HG03460 (cell line): ENCODE measurements at regions not wholly inside any gene's neighbourhood (a gene's known extent, or its start where the extent isn't known, plus 50 kb on each side); places are given as distances from the start of the nearest gene placed in this dataset.

Experiments
- ATAC-seq: cut with Tn5 transposase; IDR thresholded peaks from one replicate; pipeline ENCODE4 v1.9.1; 2021; ENCODE audit not compliant: unreplicated experiment

DNA sequence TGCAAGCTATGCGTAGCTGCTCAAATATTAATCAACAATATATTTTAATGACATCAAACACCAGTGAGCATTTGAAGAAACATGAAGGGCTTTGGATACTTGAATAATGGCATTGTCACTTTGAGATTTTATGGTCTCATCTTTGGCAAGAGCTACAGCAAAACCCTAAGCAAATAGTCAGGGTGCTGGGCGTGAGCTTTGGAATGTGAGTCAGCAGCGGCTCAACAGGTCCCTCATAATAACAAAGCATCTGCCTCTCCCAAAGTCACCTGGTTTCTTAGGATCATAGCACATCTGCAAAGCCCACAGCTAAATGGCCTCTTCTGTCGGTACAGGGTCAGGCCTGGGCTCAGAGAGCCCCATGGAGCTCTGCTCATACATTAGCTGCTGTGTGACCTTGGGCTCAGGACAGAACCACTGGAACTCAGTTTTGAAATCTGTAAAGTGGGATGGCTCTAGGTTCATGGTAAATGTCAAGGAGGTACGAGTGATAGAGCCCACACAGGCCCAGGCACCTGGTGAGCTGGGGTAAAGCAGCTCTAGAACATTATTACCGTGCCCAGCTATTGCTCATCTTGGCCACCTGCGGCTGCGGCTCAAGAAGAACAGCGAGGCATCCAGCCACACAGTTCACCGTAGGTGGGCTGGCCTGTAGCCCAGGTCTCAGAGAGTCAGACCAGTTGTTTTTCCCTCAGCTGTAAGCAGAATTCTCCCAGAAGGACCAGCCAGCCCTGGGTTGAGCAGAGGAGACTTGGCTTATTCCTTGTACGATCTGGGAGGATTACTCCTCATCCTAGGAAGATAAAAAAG is 544.5 kb upstream of the CDH11 start:
- no peak for ATAC-seq

DNA sequence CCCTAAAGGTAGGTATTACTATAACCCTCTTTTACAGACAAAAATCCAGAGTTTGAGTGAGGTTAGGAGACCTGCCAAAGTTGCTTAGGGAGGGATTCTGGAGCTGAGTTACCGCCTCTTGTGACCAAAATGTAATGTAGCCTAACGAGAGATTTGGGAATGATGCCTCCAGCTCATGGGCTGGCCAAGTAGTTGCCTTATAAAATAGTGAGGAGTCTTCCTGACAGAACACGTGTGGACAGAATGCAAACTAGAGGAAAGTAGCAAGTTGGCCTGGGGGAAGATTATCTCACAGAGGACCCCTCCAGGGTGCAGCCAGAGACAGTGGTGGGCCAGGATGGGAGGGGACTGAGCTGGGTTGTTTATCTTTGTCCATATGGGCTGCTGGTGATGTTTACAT is 543.7 kb upstream of the CDH11 start:
- ATAC-seq: no peak

DNA sequence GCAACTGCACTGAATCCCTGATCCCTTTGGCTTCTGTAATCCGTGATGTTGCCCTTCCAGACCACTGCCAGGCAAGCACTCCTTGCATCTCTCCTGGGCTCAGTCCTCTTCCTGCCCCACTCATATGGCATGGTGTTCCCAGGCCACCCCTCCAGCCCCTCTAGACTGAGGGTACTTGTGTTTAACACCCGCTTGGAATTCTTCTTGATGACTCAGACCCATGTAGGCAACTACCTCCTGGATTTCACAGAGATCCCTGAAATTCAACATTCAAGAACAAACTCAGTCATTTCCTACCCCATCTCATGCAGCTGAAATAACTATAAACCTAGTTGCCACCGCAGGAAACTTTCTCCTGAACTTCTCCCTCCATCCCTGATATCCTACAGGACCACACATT is 541.9 kb upstream of the CDH11 start:
- ATAC-seq: no peak

DNA sequence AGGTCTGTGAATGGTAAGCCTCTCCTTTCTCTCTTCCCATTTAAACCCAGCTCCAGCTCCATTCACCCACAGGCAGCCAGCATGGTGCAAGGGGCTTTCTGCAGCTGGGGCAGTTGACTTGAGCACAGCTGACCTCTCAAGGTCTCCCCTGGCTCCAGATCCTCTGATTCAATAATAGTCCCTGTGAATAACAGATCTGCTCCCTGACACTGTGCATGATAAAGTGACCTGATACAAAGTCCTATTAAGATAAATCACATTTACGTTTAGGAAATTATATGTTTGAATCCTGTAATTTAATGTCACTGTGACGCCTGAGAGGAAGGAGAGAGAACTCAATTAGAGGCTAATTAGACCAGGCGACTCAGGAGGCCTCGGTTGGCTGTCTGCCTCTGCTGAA is 540.4 kb upstream of the CDH11 start:
- ATAC-seq: no peak

DNA sequence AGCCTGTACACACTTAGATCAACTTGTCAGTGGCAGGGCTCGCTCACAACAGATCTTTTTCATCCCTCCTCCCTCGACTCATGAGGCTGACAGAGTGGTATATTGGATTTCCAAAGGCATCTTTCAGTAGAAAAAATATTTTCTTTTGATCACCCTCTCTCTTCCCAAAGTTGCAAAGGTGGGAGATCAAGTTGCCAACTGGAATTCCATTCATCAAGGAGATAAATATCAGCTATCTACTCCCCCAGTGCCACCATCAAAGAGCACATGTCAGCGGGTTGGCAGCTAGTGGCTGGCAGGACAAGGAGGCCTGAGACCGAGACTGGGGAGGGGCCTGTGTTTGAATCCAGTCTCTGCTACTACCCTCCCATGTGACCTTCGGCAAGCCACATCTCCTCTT is 539.7 kb upstream of the CDH11 start:
- ATAC-seq: no peak

DNA sequence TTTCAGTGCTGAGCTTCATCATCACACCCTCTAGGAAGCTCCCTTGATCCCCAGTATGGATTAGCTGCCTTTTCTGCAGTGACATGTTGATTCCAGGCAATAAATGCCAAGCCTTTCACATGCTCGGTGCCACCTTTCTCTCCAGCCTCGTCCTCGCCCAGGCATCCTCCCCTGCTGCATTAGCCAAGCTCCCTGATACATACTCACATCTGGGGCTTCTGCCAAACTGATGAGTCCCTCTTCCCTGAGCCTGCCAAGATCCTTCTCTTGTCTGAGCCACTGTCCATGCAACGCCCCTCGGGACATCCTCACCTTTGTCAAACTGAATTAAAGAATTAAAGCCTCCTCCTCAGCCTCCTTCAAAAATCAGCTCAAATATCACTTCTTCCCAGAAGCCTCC is 538.5 kb upstream of the CDH11 start:
- ATAC-seq: no peak

DNA sequence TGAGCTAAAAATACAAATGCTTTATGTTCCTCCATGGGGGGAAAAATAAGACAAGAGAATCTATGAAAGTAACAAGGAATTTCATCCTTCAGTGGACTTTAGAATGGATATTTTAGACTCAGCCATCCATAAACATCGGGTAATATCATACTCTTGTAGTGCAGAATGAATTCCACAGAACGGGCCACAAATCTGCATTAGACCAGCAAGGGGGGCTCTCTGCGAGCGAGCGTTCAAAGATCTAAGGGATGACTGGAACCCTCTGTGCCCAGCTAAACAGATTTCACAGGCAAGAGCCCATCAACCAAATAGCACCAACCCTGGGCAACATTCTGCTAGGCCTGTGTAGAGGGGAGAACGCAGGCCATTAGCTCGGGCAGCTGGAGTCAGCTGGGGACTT is 537.9 kb upstream of the CDH11 start:
- no peak for ATAC-seq

DNA sequence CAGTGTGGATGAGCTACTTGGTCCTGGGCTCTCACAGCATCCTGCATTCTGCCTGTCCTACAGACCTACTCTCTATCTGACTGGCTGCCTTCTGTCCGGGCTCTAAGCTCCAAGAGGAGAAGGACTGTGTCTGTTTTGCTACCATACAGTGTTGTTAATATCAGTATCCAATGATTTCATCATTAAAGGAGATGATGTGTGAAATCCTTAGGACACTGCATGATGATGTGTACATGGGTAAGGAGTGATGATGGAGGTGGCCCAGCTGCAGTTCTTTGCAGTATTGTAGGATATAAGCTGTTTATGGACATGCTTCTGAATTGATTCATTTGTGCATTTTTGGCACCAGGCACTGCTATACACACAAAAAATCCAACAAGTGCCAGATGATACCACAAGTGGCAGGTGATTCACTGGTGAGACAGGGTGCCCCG is 536.9 kb upstream of the CDH11 start:
- no peak for ATAC-seq

DNA sequence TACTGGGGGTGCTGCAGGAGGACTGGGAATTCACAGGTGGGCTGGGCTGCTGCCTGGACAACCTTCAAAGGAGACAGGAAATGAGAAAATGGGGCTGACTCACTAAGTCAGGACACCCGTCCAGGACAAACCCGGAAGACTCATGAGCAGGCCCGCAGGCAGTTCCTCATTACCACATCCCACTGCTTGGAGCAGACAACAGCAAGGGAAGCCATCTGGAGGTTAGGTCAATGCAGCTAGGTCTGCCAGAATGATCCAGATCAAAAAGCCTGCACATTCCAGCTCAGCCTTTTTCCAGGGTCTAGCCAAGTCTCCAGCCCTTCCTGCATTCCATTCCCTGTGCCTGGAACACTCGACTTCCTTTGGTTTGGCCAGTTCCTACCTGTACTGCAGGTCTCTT is 536.5 kb upstream of the CDH11 start:
- no peak for ATAC-seq

DNA sequence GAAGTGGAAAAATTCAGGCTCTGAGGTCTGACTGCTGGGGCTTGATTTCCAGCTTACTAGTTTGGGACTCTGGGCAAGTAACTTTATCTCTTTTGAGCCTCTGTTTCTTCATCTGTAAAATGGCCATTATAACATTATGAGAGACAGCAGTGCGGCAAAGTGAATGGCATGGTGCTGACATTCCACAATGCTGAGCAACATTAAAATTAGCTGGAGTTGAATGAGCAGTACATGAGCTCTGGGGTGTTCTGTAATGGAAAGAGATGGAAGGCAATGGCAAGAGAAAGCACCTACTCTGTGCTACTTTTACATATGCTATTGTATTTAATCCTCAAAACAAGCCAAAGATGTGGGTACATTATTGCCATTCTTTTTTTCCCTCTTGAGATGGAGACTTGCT is 535.7 kb upstream of the CDH11 start:
- ATAC-seq: no peak

DNA sequence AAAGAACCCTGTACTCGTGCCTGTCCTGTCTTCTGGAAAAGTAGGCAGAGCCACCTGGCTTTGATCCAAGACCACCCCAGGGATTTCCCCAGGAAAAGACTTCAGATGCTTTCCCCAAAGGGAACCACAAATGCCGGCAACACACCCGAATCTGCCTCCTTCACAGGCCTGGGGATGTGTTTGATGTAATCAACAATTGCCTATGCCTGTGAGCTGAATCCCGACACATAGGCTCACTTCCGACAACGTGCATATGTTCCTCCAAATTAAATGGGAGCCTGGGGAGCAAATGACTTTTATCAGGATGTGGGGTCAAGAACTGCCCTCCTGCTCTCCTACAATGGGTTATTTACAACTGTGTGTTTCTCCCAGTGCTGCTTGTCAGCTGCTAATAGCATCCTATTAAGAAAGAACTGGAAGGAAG is 535.2 kb upstream of the CDH11 start:
- ATAC-seq: no peak

DNA sequence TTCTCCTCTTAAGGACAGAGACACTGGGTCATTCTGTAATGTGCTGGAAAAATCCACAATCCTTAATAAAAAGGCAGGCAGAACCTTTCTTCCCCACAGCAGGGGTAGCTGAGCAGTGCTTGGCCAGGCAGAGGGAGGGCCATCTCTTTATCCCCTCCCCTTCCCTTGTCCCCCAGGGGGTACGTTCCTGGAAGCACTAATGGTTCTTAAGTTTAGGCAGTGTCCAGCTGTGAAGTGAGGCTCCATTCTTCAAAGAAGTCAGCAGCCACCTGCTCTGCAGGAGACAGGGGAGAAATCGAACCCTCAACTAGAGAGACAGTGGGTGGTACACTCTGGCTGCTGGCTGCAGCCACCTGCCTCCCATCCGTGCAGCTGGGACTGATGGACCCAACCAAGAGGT is 533.9 kb upstream of the CDH11 start:
- ATAC-seq: no peak

DNA sequence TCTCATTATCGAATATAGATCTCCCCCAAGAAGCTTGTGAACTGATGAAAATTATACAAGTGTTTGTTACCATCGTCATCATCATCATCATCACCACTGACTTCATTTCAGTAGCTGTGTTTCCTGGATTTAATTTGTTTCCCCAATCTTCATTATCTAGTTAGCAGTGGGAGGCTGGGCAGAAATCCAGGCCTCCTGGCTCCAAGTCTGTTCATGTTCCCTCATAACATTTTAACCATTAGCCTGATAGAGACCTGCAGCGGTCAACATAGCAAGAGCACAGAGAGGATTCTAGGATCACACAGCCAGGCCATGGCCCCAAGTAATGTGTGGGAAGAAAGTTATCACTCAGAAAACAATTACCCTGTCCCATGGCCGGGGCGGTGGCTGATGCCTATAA is 526.2 kb upstream of the CDH11 start:
- no peak for ATAC-seq

DNA sequence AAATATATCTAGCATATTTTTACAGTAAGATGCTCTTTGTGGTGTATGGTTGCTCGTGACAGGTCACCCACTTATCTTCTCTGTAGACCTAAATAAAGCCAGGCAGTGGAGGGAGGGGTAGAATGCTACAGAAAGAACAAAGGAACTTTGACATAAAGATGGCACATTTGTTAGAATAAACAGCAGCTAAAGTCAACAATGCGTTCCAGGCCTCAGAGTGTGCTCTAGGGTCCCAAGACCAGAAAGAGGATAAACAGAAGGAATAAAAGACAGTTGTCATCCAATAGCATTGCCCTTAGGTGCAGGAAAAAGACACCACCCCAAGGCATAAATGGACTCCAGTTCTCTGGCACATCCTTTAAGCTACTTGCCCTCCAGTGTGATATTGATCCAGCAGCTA is 523.0 kb upstream of the CDH11 start:
- ATAC-seq: no peak

DNA sequence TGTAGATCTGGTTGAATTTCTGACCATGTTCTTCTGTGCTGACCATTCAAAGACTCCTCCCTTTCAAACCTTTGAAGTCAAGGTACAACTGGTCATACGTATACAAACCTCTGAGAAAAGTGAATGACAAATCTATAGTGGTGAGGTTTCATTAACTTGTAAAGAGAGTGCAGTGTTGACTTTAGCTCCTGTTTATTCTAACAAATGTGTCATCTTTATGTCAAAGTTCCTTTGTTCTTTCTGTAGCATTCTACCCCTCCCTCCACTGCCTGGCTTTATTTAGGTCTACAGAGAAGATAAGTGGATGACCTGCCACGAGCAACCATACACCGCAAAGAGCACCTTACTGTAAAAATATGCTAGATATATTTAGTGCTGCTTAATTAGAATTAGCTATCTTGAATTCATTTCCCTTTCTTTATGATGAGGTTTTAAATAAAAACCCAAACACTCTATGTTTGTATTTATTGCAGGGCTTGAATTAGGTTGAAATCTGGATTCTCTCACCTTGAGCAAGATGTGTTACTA is 520.0 kb upstream of the CDH11 start:
- ATAC-seq: no peak

DNA sequence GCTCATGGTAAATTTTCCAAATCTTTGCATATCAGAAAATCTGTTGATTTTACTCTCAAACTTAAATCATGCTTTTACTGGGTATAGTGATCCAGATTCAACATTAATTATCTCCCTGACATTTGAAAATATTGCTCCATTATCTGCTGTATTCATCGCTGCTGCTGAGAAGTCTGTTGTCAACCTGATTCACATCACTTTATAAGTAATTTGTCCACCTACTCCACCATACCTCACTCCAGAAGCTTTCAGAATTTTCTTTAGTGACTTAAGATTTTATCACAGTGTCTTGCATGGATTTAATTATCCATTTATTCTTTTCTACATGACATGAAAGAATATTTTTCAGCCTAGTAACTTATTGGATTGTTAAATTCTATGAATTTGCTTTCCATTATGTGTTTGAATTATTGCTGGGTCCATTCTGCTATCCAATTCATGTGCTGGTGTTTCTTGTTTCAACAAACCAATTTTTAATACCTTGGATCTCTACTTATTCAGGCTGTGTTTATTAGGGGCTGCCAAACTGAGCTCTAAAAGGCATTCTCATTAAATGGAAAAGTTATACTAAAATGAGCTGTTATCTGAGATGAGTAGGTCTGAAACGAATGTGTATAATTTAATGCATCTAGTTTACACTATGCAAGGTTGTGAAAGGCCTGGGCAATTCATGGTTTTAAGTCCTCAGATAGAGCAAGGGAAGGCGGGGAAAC is 519.3 kb upstream of the CDH11 start:
- ATAC-seq: no peak

DNA sequence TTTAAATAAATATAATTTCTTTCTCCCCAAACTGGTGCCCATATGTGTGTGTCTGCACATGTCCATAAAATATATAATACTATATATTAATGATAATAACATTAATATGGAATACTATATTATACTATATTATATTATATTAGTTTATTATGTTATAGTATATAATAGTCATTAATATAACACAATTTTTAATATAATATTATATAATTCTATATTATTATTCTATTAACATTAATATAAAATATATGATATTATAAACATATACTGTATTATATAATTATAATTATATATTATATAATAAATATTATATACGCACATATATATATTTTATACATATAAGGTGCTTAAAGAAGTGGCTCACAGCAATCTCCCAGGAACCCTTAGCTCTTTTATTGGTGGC is 513.0 kb upstream of the CDH11 start:
- no peak for ATAC-seq

DNA sequence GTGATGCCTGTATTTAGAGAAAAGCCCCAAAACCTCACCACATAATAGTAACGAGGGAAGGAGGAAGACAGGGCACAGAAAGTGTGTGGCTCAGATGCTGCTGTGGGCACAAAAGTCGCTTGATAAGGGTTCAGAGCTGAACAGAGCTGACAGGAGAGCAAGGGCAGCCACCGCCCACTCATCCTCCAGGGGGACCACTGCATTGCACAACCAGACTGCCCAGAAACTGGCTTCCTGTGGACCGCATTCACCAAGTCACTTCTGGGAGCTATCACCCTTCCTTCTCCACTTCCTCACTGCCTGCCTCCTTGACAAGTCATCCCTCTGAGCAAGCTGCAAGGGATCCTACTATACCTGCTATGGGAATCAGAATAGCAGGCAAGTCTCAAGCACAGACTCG is 512.4 kb upstream of the CDH11 start:
- ATAC-seq: no peak

DNA sequence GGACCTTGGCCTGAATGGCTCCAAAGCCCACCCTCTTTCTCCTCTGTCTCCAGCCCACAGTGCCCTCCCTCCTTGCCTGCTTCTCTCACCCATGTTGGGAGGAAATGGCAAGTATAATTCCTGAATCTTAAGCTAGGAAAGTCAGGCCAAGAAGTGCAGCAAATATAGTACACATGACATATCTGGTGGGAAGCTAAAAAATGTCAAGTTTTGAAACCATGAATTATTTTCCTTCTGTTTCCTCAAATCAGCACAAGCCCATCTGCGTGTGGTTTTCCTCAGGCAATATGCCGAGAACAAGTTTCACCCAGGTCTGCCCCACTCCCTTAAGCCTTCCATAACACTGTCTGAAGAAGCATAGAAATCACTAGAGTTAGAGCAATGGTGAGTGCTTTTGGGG is 502.8 kb upstream of the CDH11 start:
- no peak for ATAC-seq

DNA sequence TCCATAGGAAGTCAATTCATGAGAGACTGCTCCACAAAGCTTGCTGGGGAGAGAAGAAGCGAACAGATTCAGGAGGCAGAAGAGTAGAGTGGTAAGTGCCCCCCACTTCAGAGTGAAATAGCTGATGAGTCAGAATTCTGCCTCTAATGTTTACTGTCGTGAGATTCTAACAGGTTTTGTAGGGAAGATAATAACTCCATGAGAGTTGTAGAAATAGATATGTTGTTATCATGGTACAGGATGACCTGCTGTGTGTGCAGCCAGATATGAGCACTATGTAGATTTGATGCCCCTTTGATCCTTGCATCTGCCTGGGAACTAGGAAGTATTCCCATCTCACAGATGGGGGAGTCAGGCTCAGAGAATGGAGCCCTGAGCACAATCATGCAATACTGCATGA is 502.4 kb upstream of the CDH11 start:
- ATAC-seq: no peak

DNA sequence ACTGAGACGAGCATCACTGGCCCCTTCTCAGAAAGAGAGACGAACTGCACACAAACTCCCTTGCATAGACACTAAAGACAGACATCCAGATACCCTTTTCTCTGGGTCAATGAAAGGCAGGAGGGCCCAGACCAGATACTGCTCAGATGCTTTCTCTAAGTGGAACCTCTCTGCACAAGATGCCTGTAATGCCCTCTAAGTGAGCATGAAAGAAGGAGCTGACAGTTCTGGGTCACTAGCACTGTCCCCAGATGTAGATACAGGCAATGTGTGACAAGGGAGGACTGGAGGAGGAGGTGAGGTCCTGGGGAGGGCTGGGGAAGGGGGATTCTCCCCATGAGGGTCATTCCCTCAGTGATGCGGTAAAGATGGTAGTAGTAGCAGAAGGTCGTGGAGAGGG is 501.0 kb upstream of the CDH11 start:
- no peak for ATAC-seq

DNA sequence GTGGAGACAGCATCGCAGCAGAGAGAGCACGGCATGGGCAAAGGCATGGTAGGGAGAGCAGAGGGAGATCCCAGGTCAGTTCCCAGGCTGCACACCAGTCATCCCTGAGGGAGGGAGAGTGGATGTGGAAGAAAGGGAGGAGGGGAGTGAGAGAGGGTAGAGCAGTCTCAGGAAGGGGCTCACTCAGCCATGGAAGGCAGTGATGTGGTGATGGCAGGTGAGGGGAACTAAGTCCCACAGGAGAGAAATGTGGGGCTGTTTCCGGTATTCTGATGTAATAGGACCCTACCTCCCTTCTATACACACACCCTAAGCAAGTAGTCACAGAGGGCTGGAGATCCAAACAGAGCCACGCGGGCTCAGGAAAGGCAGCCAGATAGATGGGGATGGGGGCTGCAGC is 500.3 kb upstream of the CDH11 start:
- no peak for ATAC-seq
